ENCODE measurements at regions not wholly inside any gene's neighbourhood (a gene's known extent, or its start where the extent isn't known, plus 50 kb on each side); places are given as distances from the start of the nearest gene placed in this dataset.

- DNase-seq: no peak
Measured at GRCh38 chr4:141926406-141926805, 290.0 kb downstream of the IL15 start.

DNA sequence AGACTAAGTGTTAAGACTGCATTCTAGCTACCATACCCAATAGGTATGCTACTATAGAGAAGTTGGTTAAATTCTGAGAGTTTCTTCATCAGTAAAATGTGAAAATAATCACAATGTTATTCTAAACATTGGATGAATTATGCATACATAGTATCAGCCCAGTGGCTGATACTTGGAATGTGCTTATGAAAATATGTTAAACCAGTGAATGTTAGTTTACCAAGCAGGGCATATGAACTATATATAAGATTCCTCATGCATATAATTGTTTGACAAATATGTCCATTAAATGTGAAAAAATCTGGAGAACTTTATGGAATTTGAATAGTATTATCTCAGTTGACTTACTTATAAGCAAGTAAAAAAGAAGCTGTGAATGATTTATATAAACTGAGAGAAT is 296.1 kb downstream of the IL15 start:
- DNase-seq: no peak

DNA sequence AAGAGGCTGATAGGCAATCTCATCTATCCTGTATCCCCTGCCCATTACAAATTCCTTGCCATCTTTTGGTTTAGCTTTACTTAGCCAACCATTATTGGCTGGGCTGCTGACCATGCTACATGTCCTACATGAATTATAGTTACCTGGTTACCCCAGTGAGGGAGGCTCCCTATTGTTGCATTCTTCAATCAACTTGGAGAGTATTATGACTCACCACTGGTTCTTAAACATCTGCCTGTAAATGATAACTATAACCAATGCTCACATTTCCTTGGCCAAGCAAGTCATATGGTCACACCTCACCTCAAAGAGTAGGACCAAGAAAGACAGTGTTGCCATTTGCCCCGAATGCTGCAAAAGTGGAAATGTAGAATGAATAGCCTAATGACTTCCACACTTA is 297.6 kb downstream of the IL15 start:
- DNase-seq: no peak

DNA sequence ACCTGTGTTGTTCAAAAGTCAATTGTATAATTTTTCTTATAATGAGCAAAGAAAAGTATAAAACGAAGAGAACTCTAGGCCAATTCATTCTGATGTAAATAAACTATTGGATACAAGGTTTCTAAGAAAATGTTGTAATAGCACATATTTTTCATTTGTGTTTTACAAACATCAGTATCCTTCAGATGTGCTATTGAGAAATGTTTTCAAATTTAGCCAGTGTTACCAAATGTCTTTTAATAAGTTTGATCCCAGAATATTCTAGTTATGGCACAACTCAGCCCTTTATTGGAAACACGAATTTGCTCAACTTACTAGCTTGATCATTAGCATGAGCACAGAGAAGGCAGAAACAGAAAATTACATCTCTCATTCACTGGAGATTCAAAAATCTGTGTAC is 319.3 kb downstream of the IL15 start:
- DNase-seq: no peak

DNA sequence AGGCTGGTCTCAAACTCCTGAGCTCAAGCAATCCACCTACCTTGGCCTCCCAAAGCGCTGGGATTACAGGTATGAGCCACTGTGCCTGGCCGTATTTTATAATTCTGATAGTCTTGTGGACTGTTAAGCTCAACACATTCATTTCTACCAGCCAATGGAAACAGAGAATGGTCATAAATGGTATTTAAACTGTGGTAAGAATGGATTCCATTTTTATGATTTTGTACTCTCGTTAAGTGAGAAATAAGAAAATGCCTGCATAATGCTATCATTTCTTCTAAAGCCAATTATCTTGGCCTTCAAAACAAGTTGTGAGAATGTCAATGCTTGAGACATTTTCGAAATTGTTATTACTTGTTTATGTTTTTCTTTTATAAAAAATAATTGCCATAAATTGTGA is 321.0 kb downstream of the IL15 start:
- DNase-seq: no peak

DNA sequence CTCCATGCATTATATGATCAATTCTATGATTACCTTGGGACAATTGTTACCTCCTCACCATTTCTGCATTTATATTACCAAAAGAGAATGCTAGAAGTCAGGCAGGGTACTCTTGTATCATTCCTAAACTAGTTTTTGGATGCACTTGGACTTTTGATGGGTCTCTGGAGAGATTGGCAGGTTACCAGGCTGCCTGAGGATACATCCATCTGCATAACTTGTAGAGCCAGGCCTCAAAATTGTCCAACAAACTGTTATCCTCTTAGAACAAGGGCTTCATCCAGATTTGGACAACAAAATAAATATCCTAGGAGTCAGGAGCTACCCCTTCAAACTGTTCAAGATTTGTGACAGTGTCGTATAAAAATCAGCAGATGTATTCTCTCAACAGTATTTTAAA is 326.1 kb downstream of the IL15 start:
- DNase-seq: no peak

GRCh38 chr4:141971869-141972268 is 335.5 kb downstream of the IL15 start:
- no peak for DNase-seq

GRCh38 chr4:141972950-141973349 is 336.6 kb downstream of the IL15 start:
- DNase-seq: no peak
